Neural cell (in vitro differentiated cells): ENCODE measurements at regions not wholly inside any gene's neighbourhood (a gene's known extent, or its start where the extent isn't known, plus 50 kb on each side); places are given as distances from the start of the nearest gene placed in this dataset.

Experiments used
- CTCF ChIP-seq: fragments of 450-650 bp; IDR thresholded peaks from 2 replicates; pipeline ENCODE4 v1.5.1; 2014; ENCODE audit warnings: antibody characterized with exemption, mild to moderate bottlenecking, moderate library complexity; ENCODE audit not compliant: poor library complexity, severe bottlenecking
- EP300 ChIP-seq: fragments of 450-650 bp; conservative IDR thresholded peaks from 2 replicates; pipeline ENCODE4 v1.6.1; 2014; ENCODE audit warnings: antibody characterized with exemption, mild to moderate bottlenecking, moderate library complexity; ENCODE audit not compliant: poor library complexity, severe bottlenecking
- RAD21 ChIP-seq: fragments of 450-650 bp; conservative IDR thresholded peaks from 2 replicates; pipeline ENCODE4 v1.6.1; 2014; ENCODE audit warnings: antibody characterized with exemption, mild to moderate bottlenecking, moderate library complexity
- REST ChIP-seq: IDR thresholded peaks from 2 replicates; pipeline ENCODE4 v1.6.1; 2012; ENCODE audit warnings: borderline replicate concordance

DNA sequence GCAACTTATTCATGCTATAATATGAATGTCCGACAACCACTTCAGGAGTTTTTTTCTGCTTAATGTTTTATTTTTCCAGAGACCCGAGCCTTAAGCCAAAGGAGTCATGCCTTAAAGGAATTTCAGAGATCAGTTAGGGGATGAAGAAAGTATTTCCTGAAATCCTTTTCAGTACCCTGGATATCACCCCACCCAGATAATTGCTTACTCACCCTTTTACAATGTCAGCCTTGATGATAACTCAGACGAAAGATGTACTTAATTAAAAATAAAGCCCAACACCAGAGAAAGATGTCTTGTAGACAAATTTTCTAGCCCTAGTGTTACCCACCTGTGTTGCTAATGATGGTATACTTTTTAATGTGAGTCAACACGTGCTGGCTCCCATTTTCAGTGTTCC, 124.1 kb downstream of the XCL2 start:
- TF ChIP-seq CTCF = no peak
- no peak for TF ChIP-seq REST
- TF ChIP-seq EP300 = no peak
- no peak for TF ChIP-seq RAD21
